ENCODE measurements at regions not wholly inside any gene's neighbourhood (a gene's known extent, or its start where the extent isn't known, plus 50 kb on each side); places are given as distances from the start of the nearest gene placed in this dataset.
A peak's percentile ranks its signal among the peaks of the same experiment; 100 is the strongest.

GRCh38 chrX:92231391-92231790 lies 452.2 kb downstream of the PCDH11X start:
- ATAC-seq (no peak), DNase-seq (no peak)
- H3K4me1 ChIP-seq = no peaks in the 10 kb centered on the region
- H3K9me3 ChIP-seq = no peaks in the 10 kb centered on the region
- H3K27ac ChIP-seq = no peak overlapping the region
- no peaks in the 10 kb centered on the region for H3K27me3 ChIP-seq
- WGBS, 2 donors = 52 to 66% methylated on average over 2 of the region's 2 CpGs
- no peaks in the 10 kb centered on the region for H3K36me3 ChIP-seq (replicated peaks in 1 of 2; ENCODE audit: insufficient read depth in 1 of 2, low read depth in 2 of 2)
- H3K4me3 ChIP-seq = no peak overlapping the region
- TF ChIP-seq POLR2A (IDR thresholded peaks at IDR 0.05) (no peak), CTCF (IDR thresholded peaks at IDR 0.05) (no peak)
- intact Hi-C loops (cut with DNase I) = no loop called here

- WGBS, 2 donors = 55 to 75% methylated on average over 3 of the region's 3 CpGs
Measured at GRCh38 chrX:92232182-92232581, 453.0 kb downstream of the PCDH11X start.

GRCh38 chrX:92241249-92241648 lies 462.1 kb downstream of the PCDH11X start:
- no peak for DNase-seq
- WGBS, 2 donors = 25 to 27% methylated on average over 2 of the region's 2 CpGs
- ATAC-seq = no peak
- no peaks in the 10 kb centered on the region for H3K9me3 ChIP-seq
- TF ChIP-seq POLR2A (IDR thresholded peaks at IDR 0.05) (no peak), CTCF (IDR thresholded peaks at IDR 0.05) (no peak)
- H3K36me3 ChIP-seq (replicated peaks in 1 of 2; ENCODE audit: insufficient read depth in 1 of 2, low read depth in 2 of 2) = no peaks in the 10 kb centered on the region
- no peak overlapping the region for H3K4me3 ChIP-seq
- intact Hi-C loops (cut with DNase I) = no loop called here
- H3K27me3 ChIP-seq = no peaks in the 10 kb centered on the region
- H3K4me1 ChIP-seq = no peaks in the 10 kb centered on the region
- no peak overlapping the region for H3K27ac ChIP-seq

More at GRCh38 chrX:92232182-92232581, 453.0 kb downstream of the PCDH11X start:
- H3K4me1 ChIP-seq = no peaks in the 10 kb centered on the region
- no peak overlapping the region for H3K4me3 ChIP-seq
- H3K36me3 ChIP-seq (replicated peaks in 1 of 2; ENCODE audit: insufficient read depth in 1 of 2, low read depth in 2 of 2) = no peaks in the 10 kb centered on the region
- TF ChIP-seq CTCF (IDR thresholded peaks at IDR 0.05) (peak in 6 of 7 experiments; percentile 19 to 47 (median 27)), POLR2A (IDR thresholded peaks at IDR 0.05) (no peak)
- no peak for ATAC-seq
- no peak for DNase-seq
- H3K9me3 ChIP-seq = no peaks in the 10 kb centered on the region
- no peak overlapping the region for H3K27ac ChIP-seq
- intact Hi-C loops (cut with DNase I) = no loop called here
- H3K27me3 ChIP-seq = no peaks in the 10 kb centered on the region

- intact Hi-C loops (cut with DNase I) = no loop called here
- TF ChIP-seq POLR2A (IDR thresholded peaks at IDR 0.05) (no peak), CTCF (IDR thresholded peaks at IDR 0.05) (no peak)
- Histone ChIP-seq H3K27ac (no peak overlapping the region), H3K36me3 (replicated peaks in 1 of 2; ENCODE audit: insufficient read depth in 1 of 2, low read depth in 2 of 2) (no peaks in the 10 kb centered on the region), H3K4me1 (no peaks in the 10 kb centered on the region), H3K27me3 (no peaks in the 10 kb centered on the region), H3K9me3 (no peaks in the 10 kb centered on the region), H3K4me3 (no peak overlapping the region)
- no peak for DNase-seq
- ATAC-seq = no peak
- 67% methylated on average over 2 of the region's 2 CpGs for WGBS, 2 donors
Measured at GRCh38 chrX:92247076-92247475, 467.9 kb downstream of the PCDH11X start.

GRCh38 chrX:92249125-92249524 lies 469.9 kb downstream of the PCDH11X start:
- Histone ChIP-seq H3K27me3 (no peaks in the 10 kb centered on the region), H3K27ac (no peak overlapping the region), H3K4me3 (no peak overlapping the region), H3K9me3 (no peaks in the 10 kb centered on the region), H3K36me3 (replicated peaks in 1 of 2; ENCODE audit: insufficient read depth in 1 of 2, low read depth in 2 of 2) (no peaks in the 10 kb centered on the region), H3K4me1 (no peaks in the 10 kb centered on the region)
- WGBS, 2 donors = 37 to 40% methylated on average over 2 of the region's 2 CpGs
- TF ChIP-seq POLR2A (IDR thresholded peaks at IDR 0.05) = no peak
- TF ChIP-seq CTCF (IDR thresholded peaks at IDR 0.05) = no peak
- no peak for DNase-seq
- intact Hi-C loops (cut with DNase I) = no loop called here
- no peak for ATAC-seq

Data from body of pancreas (tissue), 4 donors.